SH-SY5Y (cell line): ENCODE measurements at regions not wholly inside any gene's neighbourhood (a gene's known extent, or its start where the extent isn't known, plus 50 kb on each side); places are given as distances from the start of the nearest gene placed in this dataset.

Source experiments
- GATA2 ChIP-seq: IDR thresholded peaks from 2 replicates; pipeline ENCODE4 v1.6.1; 2011; ENCODE audit warnings: mild to moderate bottlenecking, low read depth, low read length
- GATA3 ChIP-seq: IDR thresholded peaks from 2 replicates; pipeline ENCODE4 v1.6.1; 2011; ENCODE audit warnings: low read depth, mild to moderate bottlenecking, low read length, moderate library complexity

DNA sequence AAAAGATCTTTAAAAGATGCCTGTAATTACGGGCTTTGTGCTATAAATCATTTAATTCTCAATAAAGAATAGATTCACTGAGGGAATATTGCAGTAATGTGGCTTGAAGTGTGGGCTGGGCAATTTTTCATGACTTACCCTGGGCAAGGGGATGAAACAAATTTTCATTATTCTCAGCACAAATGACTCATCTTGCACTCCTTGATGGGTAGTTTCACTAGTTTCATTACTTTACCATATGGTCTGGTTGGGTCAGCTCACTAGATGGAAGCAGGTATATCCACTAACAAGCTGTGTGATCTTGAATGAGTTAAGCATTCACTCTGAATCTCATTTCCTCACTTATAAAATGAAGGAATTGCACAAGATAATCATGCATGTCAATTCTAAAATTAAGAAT, 234.3 kb downstream of the ABCC12 start:
- TF ChIP-seq GATA2 (no peak), GATA3 (no peak)
